HG02840 (cell line): ENCODE measurements at regions not wholly inside any gene's neighbourhood (a gene's known extent, or its start where the extent isn't known, plus 50 kb on each side); places are given as distances from the start of the nearest gene placed in this dataset.
"Not testable (repeated sequence)": the region's sequence is repeated elsewhere in the genome, so short reads cannot be mapped to it uniquely, and the experiment has no call there.

ENCODE experiments used
- ATAC-seq: cut with Tn5 transposase; IDR thresholded peaks from one replicate; pipeline ENCODE4 v1.9.1; 2021; ENCODE audit warnings: mild to moderate bottlenecking, moderate library complexity, moderate number of reproducible peaks; ENCODE audit not compliant: unreplicated experiment, low FRiP score

GRCh38 chr11:116046127-116046526 is 541.9 kb upstream of the CADM1 start:
- ATAC-seq = no peak

- ATAC-seq = no peak
Observed at GRCh38 chr11:116044941-116045340, 540.7 kb upstream of the CADM1 start.

- no peak for ATAC-seq
Observed at GRCh38 chr11:116044520-116044919, 540.3 kb upstream of the CADM1 start.

- ATAC-seq = no peak
Observed at GRCh38 chr11:116043857-116044256, 539.6 kb upstream of the CADM1 start.

- not testable (repeated sequence) for ATAC-seq
Observed at GRCh38 chr11:116043059-116043458, 538.8 kb upstream of the CADM1 start.

GRCh38 chr11:116042146-116042545 is 537.9 kb upstream of the CADM1 start:
- ATAC-seq = no peak

GRCh38 chr11:116037861-116038260 is 533.6 kb upstream of the CADM1 start:
- no peak for ATAC-seq

GRCh38 chr11:116035977-116036376 is 531.8 kb upstream of the CADM1 start:
- ATAC-seq = no peak

GRCh38 chr11:116033931-116034553 is 529.8 kb upstream of the CADM1 start:
- ATAC-seq = no peak

GRCh38 chr11:116030697-116031331 is 526.6 kb upstream of the CADM1 start:
- ATAC-seq = no peak

- ATAC-seq = not testable (repeated sequence)
Observed at GRCh38 chr11:116028506-116028905, 524.3 kb upstream of the CADM1 start.

- ATAC-seq = no peak
Observed at GRCh38 chr11:115999437-115999836, 495.2 kb upstream of the CADM1 start.

- ATAC-seq = no peak
Observed at GRCh38 chr11:115996808-115997188, 492.6 kb upstream of the CADM1 start.

GRCh38 chr11:115996125-115996807 is 492.1 kb upstream of the CADM1 start:
- peak; percentile 89 for ATAC-seq

- ATAC-seq = no peak
Observed at GRCh38 chr11:115993590-115993989, 489.4 kb upstream of the CADM1 start.

- ATAC-seq = no peak
Observed at GRCh38 chr11:115990004-115990447, 485.8 kb upstream of the CADM1 start.

- ATAC-seq = no peak
Observed at GRCh38 chr11:115985896-115986295, 481.7 kb upstream of the CADM1 start.

- no peak for ATAC-seq
Observed at GRCh38 chr11:115984228-115984627, 480.0 kb upstream of the CADM1 start.

GRCh38 chr11:115982666-115983065 is 478.5 kb upstream of the CADM1 start:
- ATAC-seq = no peak

- ATAC-seq = no peak
Observed at GRCh38 chr11:115981814-115982471, 477.7 kb upstream of the CADM1 start.

GRCh38 chr11:115981104-115981481 is 476.9 kb upstream of the CADM1 start:
- no peak for ATAC-seq
